Caco-2 (cell line): ENCODE measurements at regions not wholly inside any gene's neighbourhood (a gene's known extent, or its start where the extent isn't known, plus 50 kb on each side); places are given as distances from the start of the nearest gene placed in this dataset.

ENCODE experiments used
- BruUV-seq: library from RNA; stranded (reverse); fragments of 400-500 nt; replicated peaks from 2 replicates; lab custom pipeline; 2021; lab: Mats Ljungman, UMichigan
- CTCF ChIA-PET: fragments of 300-600 bp; sonication (Branson Sonifier 250); formaldehyde crosslinking; loops from one replicate; lab custom pipeline; 2022; ENCODE audit warnings: antibody characterized with exemption; lab: Charles Lee
- POLR2A ChIA-PET: fragments of 300-600 bp; sonication (Branson Sonifier 250); formaldehyde crosslinking; loops from one replicate; lab custom pipeline; 2022; ENCODE audit warnings: antibody characterized with exemption; lab: Charles Lee
- DNase-seq, 2 experiments: peaks; one replicate each; pipeline versions ENCODE4 v3.0.0 to v3.0.0-alpha.2; 2020 to 2022
- H3K27me3 ChIP-seq: replicated peaks from 2 replicates; pipeline ENCODE4 v1.6.0; 2011; ENCODE audit warnings: low read length; ENCODE audit not compliant: control insufficient read depth, insufficient read depth
- H3K36me3 ChIP-seq: 2 replicates; pipeline ENCODE4 v1.5.1; 2011; ENCODE audit warnings: low read length; ENCODE audit not compliant: control insufficient read depth, insufficient read depth
- H3K4me1 ChIP-seq: fragments of 250-450 bp; sonication (Bioruptor Pico); 2 replicates; pipeline ENCODE4 v1.5.1; 2020; ENCODE audit warnings: mild to moderate bottlenecking
- H3K4me3 ChIP-seq: 2 replicates; pipeline ENCODE4 v1.5.1; 2011; ENCODE audit warnings: low read depth, mild to moderate bottlenecking, control low read depth, low read length
- H3K9me3 ChIP-seq: fragments of 250-450 bp; sonication (Bioruptor Pico); 2 replicates; pipeline ENCODE4 v1.5.1; 2020; ENCODE audit warnings: mild to moderate bottlenecking, moderate library complexity
- H3K27ac Mint-ChIP-seq: one replicate; pipeline ENCODE4 v1.8.0; 2022; ENCODE audit warnings: mixed read lengths; ENCODE audit not compliant: unreplicated experiment
- H3K27me3 Mint-ChIP-seq: one replicate; pipeline ENCODE4 v1.8.0; 2022; ENCODE audit warnings: mixed read lengths; ENCODE audit not compliant: insufficient read depth, unreplicated experiment
- H3K36me3 Mint-ChIP-seq: one replicate; pipeline ENCODE4 v1.8.0; 2022; ENCODE audit warnings: mild to moderate bottlenecking, mixed read lengths; ENCODE audit not compliant: insufficient read depth, unreplicated experiment
- H3K4me1 Mint-ChIP-seq: one replicate; pipeline ENCODE4 v1.8.0; 2022; ENCODE audit warnings: low read depth, mixed read lengths; ENCODE audit not compliant: unreplicated experiment
- H3K4me3 Mint-ChIP-seq: one replicate; pipeline ENCODE4 v1.8.0; 2022; ENCODE audit warnings: mild to moderate bottlenecking, moderate library complexity, mixed read lengths; ENCODE audit not compliant: unreplicated experiment
- H3K9me3 Mint-ChIP-seq: one replicate; pipeline ENCODE4 v1.8.0; 2022; ENCODE audit warnings: mixed read lengths; ENCODE audit not compliant: unreplicated experiment
- CTCF ChIP-seq, 2 experiments: fragments of 200-600 bp in 1 of 2; IDR thresholded peaks; 1 replicate in 1 of 2; 2 replicates in 1 of 2; pipeline versions ENCODE4 v1.5.1 to v1.8.0; 2011 to 2022; ENCODE audit warnings: antibody characterized with exemption in 1 of 2, control low read depth in 1 of 2, inconsistent platforms in 1 of 2, low read depth in 1 of 2, low read length in 1 of 2, mild to moderate bottlenecking in 1 of 2, moderate library complexity in 1 of 2; ENCODE audit not compliant: insufficient read depth in 1 of 2, severe bottlenecking in 1 of 2, unreplicated experiment in 1 of 2
- intact Hi-C: fragments of 100-400 bp; cut with micrococcal nuclease; formaldehyde crosslinking; loops from one replicate; pipeline ENCODE4 v1.10.0; 2022; ENCODE audit not compliant: unreplicated experiment

- no TSS peak for BruUV-seq
- Histone ChIP-seq H3K36me3 (no peaks in the 10 kb centered on the region), H3K9me3 (no peaks in the 10 kb centered on the region), H3K4me3 (no peak overlapping the region), H3K4me1 (no peaks in the 10 kb centered on the region), H3K27me3 (no peaks in the 10 kb centered on the region)
- CTCF ChIA-PET: no interaction called here
- no peak for DNase-seq
- intact Hi-C loops: no loop called here
- no peaks in the 10 kb centered on the region for H3K27me3 Mint-ChIP-seq
- no peak for TF ChIP-seq CTCF (IDR thresholded peaks at IDR 0.05; ENCODE audit: insufficient read depth in 1 of 2, low read depth in 1 of 2, low read length in 1 of 2, severe bottlenecking in 1 of 2, unreplicated experiment in 1 of 2)
- no peaks in the 10 kb centered on the region for H3K9me3 Mint-ChIP-seq
- H3K27ac Mint-ChIP-seq: no peak overlapping the region
- H3K36me3 Mint-ChIP-seq: no peaks in the 10 kb centered on the region
- POLR2A ChIA-PET: no interaction called here
- H3K4me3 Mint-ChIP-seq: no peak overlapping the region
- H3K4me1 Mint-ChIP-seq: no peaks in the 10 kb centered on the region
These were observed 950.4 kb downstream of the EFNA5 start for GRCh38 chr5:106720367-106720766.

GRCh38 chr5:106699796-106700195, 970.9 kb downstream of the EFNA5 start:
- BruUV-seq: no TSS peak
- ChIA-PET POLR2A (no interaction called here), CTCF (no interaction called here)
- no peaks in the 10 kb centered on the region for H3K4me1 ChIP-seq
- H3K4me3 Mint-ChIP-seq: no peak overlapping the region
- no peaks in the 10 kb centered on the region for H3K4me1 Mint-ChIP-seq
- H3K36me3 ChIP-seq: no peaks in the 10 kb centered on the region
- no peaks in the 10 kb centered on the region for H3K27me3 Mint-ChIP-seq
- intact Hi-C loops: no loop called here
- TF ChIP-seq CTCF (IDR thresholded peaks at IDR 0.05; ENCODE audit: insufficient read depth in 1 of 2, low read depth in 1 of 2, low read length in 1 of 2, severe bottlenecking in 1 of 2, unreplicated experiment in 1 of 2): no peak
- no peak for DNase-seq
- H3K36me3 Mint-ChIP-seq: no peaks in the 10 kb centered on the region
- no peaks in the 10 kb centered on the region for H3K27me3 ChIP-seq
- no peaks in the 10 kb centered on the region for H3K9me3 Mint-ChIP-seq
- H3K4me3 ChIP-seq: no peak overlapping the region
- H3K9me3 ChIP-seq: no peaks in the 10 kb centered on the region
- H3K27ac Mint-ChIP-seq: no peak overlapping the region

GRCh38 chr5:106699198-106699597, 971.5 kb downstream of the EFNA5 start:
- Histone ChIP-seq H3K36me3 (no peaks in the 10 kb centered on the region), H3K9me3 (no peaks in the 10 kb centered on the region), H3K4me3 (no peak overlapping the region), H3K4me1 (no peaks in the 10 kb centered on the region), H3K27me3 (no peaks in the 10 kb centered on the region)
- H3K27me3 Mint-ChIP-seq: no peaks in the 10 kb centered on the region
- POLR2A ChIA-PET: no interaction called here
- CTCF ChIA-PET: no interaction called here
- intact Hi-C loops: no loop called here
- H3K9me3 Mint-ChIP-seq: no peaks in the 10 kb centered on the region
- no peak overlapping the region for H3K27ac Mint-ChIP-seq
- peak in 1 of 2 experiments; percentile 13 for TF ChIP-seq CTCF (IDR thresholded peaks at IDR 0.05; ENCODE audit: insufficient read depth in 1 of 2, low read depth in 1 of 2, low read length in 1 of 2, severe bottlenecking in 1 of 2, unreplicated experiment in 1 of 2)
- no TSS peak for BruUV-seq
- no peak overlapping the region for H3K4me3 Mint-ChIP-seq
- no peaks in the 10 kb centered on the region for H3K36me3 Mint-ChIP-seq
- no peaks in the 10 kb centered on the region for H3K4me1 Mint-ChIP-seq
- peak; percentile 22 to 37 for DNase-seq
